ENCODE measurements at regions not wholly inside any gene's neighbourhood (a gene's known extent, or its start where the extent isn't known, plus 50 kb on each side); places are given as distances from the start of the nearest gene placed in this dataset.
"Not testable (repeated sequence)": the region's sequence is repeated elsewhere in the genome, so short reads cannot be mapped to it uniquely, and the experiment has no call there.

DNA sequence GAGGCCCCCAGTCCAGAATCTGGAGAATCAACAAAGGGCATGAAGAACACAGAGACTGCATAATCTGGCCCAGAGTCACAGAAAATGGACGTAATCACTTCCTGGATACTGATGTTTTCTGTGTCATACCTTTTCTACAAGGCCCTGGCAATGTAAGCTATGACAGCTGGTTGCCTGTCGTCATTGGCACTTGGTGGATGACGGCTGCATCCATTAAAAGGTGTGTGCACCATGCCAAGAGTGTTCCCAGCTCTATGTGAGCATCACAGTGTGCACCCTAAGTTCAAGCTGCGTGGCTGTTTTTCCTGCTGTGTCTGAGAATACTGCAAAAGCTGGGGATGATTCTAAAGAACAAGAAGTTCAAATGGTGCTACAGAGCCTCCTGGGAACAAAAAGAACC is 275.2 kb upstream of the CNR1 start:
- TF ChIP-seq, protein P1, sequence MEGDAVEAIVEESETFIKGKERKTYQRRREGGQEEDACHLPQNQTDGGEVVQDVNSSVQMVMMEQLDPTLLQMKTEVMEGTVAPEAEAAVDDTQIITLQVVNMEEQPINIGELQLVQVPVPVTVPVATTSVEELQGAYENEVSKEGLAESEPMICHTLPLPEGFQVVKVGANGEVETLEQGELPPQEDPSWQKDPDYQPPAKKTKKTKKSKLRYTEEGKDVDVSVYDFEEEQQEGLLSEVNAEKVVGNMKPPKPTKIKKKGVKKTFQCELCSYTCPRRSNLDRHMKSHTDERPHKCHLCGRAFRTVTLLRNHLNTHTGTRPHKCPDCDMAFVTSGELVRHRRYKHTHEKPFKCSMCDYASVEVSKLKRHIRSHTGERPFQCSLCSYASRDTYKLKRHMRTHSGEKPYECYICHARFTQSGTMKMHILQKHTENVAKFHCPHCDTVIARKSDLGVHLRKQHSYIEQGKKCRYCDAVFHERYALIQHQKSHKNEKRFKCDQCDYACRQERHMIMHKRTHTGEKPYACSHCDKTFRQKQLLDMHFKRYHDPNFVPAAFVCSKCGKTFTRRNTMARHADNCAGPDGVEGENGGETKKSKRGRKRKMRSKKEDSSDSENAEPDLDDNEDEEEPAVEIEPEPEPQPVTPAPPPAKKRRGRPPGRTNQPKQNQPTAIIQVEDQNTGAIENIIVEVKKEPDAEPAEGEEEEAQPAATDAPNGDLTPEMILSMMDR (IDR thresholded peaks at IDR 0.05) = no peak
- H3K27me3 Mint-ChIP-seq (ENCODE audit: unreplicated experiment) = no peaks in the 10 kb centered on the region
- no peaks in the 10 kb centered on the region for H3K4me1 Mint-ChIP-seq (ENCODE audit: unreplicated experiment)
- no peak overlapping the region for H3K27ac Mint-ChIP-seq (ENCODE audit: unreplicated experiment)
- no peak for DNase-seq (ENCODE audit: extremely low spot score, unreplicated experiment)
- H3K4me3 Mint-ChIP-seq (ENCODE audit: unreplicated experiment) = no peak overlapping the region
- H3K36me3 Mint-ChIP-seq (ENCODE audit: unreplicated experiment) = no peaks in the 10 kb centered on the region
- peaks cover 6% of the 10 kb centered on the region for H3K9me3 Mint-ChIP-seq (ENCODE audit: unreplicated experiment)

DNA sequence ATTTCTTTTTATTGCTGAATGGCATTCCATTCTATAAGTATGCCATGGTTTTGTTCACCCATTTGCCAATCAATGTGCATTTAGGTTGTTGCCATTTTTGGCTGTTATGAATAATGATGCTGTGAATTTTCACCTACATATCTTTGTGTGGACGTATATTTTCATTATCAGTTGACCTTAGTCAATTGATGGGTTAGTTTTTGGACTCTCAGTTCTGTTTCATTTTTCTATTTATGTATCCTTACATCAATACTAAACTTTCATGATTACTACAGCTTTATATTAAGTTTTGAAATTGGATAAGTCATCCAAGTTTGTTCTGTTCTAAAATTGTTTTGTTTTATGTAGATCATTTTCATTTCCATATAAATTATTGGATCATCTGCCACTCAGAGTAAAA is 261.9 kb upstream of the CNR1 start:
- Mint-ChIP-seq H3K36me3 (ENCODE audit: unreplicated experiment) (no peaks in the 10 kb centered on the region), H3K9me3 (ENCODE audit: unreplicated experiment) (no peaks in the 10 kb centered on the region), H3K27me3 (ENCODE audit: unreplicated experiment) (peaks cover 2% of the 10 kb centered on the region), H3K4me1 (ENCODE audit: unreplicated experiment) (no peaks in the 10 kb centered on the region), H3K27ac (ENCODE audit: unreplicated experiment) (no peak overlapping the region), H3K4me3 (ENCODE audit: unreplicated experiment) (no peak overlapping the region)
- TF ChIP-seq, protein P1 (IDR thresholded peaks at IDR 0.05) = no peak
- no peak for DNase-seq (ENCODE audit: extremely low spot score, unreplicated experiment)

- DNase-seq (ENCODE audit: extremely low spot score, unreplicated experiment) = no peak
- Mint-ChIP-seq H3K4me1 (ENCODE audit: unreplicated experiment) (no peaks in the 10 kb centered on the region), H3K27me3 (ENCODE audit: unreplicated experiment) (peaks cover 2% of the 10 kb centered on the region), H3K9me3 (ENCODE audit: unreplicated experiment) (no peaks in the 10 kb centered on the region), H3K4me3 (ENCODE audit: unreplicated experiment) (no peak overlapping the region), H3K27ac (ENCODE audit: unreplicated experiment) (no peak overlapping the region), H3K36me3 (ENCODE audit: unreplicated experiment) (no peaks in the 10 kb centered on the region)
- TF ChIP-seq, protein P1 (IDR thresholded peaks at IDR 0.05) = no peak
Measured at GRCh38 chr6:88426005-88426404, 259.9 kb upstream of the CNR1 start.

GRCh38 chr6:88422831-88423230 is 256.7 kb upstream of the CNR1 start:
- H3K4me1 Mint-ChIP-seq (ENCODE audit: unreplicated experiment) = no peaks in the 10 kb centered on the region
- no peaks in the 10 kb centered on the region for H3K27me3 Mint-ChIP-seq (ENCODE audit: unreplicated experiment)
- peaks cover 6% of the 10 kb centered on the region for H3K9me3 Mint-ChIP-seq (ENCODE audit: unreplicated experiment)
- no peak overlapping the region for H3K4me3 Mint-ChIP-seq (ENCODE audit: unreplicated experiment)
- no peak for DNase-seq (ENCODE audit: extremely low spot score, unreplicated experiment)
- TF ChIP-seq, protein P1 (IDR thresholded peaks at IDR 0.05) = no peak
- no peaks in the 10 kb centered on the region for H3K36me3 Mint-ChIP-seq (ENCODE audit: unreplicated experiment)
- no peak overlapping the region for H3K27ac Mint-ChIP-seq (ENCODE audit: unreplicated experiment)

GRCh38 chr6:88420967-88421488 is 254.9 kb upstream of the CNR1 start:
- H3K36me3 Mint-ChIP-seq (ENCODE audit: unreplicated experiment); DNase-seq (ENCODE audit: extremely low spot score, unreplicated experiment); H3K4me1 Mint-ChIP-seq (ENCODE audit: unreplicated experiment); H3K4me3 Mint-ChIP-seq (ENCODE audit: unreplicated experiment); H3K27me3 Mint-ChIP-seq (ENCODE audit: unreplicated experiment); H3K9me3 Mint-ChIP-seq (ENCODE audit: unreplicated experiment); H3K27ac Mint-ChIP-seq (ENCODE audit: unreplicated experiment): not testable (repeated sequence)

DNA sequence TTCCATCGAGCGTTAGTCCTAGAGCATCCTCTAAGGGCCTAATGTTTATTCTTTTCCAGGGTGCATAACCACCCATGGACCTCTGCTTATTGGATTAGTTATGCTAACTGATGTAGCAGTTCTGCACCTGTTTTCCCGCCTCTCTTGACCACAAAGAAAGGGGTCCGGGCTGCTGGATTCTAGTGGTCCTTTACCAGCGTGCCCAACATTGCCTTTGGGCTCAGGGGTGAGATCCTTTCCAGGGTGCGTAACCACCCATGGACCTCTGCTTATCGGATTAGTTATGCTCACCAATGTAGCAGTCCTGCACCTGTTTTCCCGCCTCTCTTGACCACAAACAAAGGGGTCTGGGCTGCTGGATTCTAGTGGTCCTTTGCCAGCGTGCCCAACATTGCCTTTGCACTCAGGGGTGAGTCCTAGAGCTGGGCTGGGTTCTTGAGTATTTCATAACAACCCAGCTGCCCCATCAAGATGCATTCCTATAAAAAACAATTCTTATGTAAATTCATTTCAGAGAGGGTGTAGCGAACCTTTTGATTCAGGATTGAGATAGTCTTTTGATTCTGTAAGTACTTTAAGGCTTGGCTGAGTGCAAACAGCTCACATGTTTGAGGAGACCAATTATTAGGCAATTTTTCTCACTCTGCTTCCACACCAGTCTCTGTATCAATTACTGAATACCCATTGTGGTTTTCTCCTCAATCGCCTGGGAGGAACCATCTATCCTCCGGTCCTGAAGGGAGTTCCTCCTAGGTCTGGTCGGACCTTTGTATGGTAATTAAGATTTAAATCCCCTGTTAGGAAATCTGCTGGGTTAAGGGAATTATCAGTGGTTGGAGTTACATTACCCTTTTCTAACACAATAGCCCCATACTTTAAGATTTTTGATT is 253.0 kb upstream of the CNR1 start:
- H3K36me3 Mint-ChIP-seq (ENCODE audit: unreplicated experiment); H3K4me3 Mint-ChIP-seq (ENCODE audit: unreplicated experiment); H3K27me3 Mint-ChIP-seq (ENCODE audit: unreplicated experiment); H3K27ac Mint-ChIP-seq (ENCODE audit: unreplicated experiment); H3K4me1 Mint-ChIP-seq (ENCODE audit: unreplicated experiment); DNase-seq (ENCODE audit: extremely low spot score, unreplicated experiment): not testable (repeated sequence)
- peaks cover 15% of the 10 kb centered on the region for H3K9me3 Mint-ChIP-seq (ENCODE audit: unreplicated experiment)

- peaks cover 16% of the 10 kb centered on the region for H3K9me3 Mint-ChIP-seq (ENCODE audit: unreplicated experiment)
- not testable (repeated sequence) for H3K4me3 Mint-ChIP-seq (ENCODE audit: unreplicated experiment); H3K27me3 Mint-ChIP-seq (ENCODE audit: unreplicated experiment); H3K27ac Mint-ChIP-seq (ENCODE audit: unreplicated experiment); H3K4me1 Mint-ChIP-seq (ENCODE audit: unreplicated experiment); H3K36me3 Mint-ChIP-seq (ENCODE audit: unreplicated experiment); DNase-seq (ENCODE audit: extremely low spot score, unreplicated experiment)
Measured at GRCh38 chr6:88417361-88417760, 251.2 kb upstream of the CNR1 start.
